GF-D8 (cell line): ENCODE measurements at regions not wholly inside any gene's neighbourhood (a gene's known extent, or its start where the extent isn't known, plus 50 kb on each side); places are given as distances from the start of the nearest gene placed in this dataset.
A peak's percentile ranks its signal among the peaks of the same experiment; 100 is the strongest.
"Not testable (repeated sequence)": the region's sequence is repeated elsewhere in the genome, so short reads cannot be mapped to it uniquely, and the experiment has no call there.

ENCODE experiments used
- DNase-seq: peaks from one replicate; lab custom pipeline; 2025; lab: John Stamatoyannopoulos, UW

DNA sequence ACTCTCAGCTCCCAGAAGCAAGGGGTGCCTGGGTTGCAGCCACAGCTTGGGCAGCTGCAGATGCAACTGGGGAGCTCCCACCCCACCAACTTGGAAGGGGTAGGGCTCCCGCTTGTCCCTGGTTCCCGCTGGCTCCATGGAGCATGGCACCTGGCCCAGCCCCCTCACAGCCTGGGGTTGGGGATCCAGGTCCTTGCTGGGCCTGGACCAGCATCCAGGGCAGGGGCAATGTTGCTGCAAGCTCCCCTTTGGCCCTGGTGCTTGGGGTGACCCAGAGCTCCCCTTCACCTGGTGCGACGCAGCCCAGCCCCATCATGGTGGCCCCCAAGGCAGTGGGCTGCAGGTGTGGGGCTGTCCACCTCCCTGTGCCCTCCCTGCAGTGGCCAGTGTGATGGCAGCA, 99.6 kb upstream of the FRMD4B start:
- no peak for DNase-seq

DNA sequence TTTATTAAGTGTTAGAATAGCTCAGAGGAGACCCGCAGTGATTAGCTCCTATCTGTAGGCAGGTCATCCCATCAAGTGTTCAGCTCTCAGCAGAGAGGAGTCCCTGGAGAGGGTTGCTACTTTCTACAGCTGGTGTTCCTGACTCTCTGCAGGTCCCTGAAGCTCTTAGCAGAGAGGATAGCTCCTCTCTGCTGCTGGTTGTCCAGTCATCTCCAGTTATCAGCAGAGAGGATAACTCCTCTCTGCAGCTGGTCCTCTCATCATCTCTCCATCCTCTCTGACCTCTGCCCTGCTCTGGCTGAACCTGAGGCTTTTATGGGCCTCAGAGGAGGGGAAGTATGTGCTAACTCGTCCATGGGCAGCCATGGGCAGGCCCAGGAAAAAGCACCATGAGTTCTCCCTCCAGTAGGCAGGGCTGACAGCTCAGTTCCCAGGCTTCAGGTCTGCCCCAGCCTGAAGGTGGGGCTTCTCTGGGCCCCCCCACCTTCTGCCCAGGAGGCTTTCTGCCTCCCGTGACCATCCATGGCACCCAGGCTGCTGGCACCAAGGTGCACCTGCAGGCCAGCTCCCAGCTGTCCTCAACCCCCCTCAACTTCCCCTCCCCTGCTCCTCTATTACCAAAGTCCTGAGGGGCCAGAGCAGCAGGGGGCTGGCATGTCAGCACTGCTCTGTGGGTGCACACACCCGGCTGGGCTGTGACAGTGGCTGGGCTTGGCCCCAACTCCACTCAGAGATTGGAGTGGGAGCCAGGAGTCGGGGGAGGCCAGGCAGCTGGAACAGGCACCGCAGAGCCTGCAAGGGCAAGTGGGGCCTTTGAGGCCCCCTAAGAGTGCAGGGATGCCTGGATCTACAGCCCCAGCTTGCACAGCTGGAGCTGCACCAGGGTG, 98.9 kb upstream of the FRMD4B start:
- no peak for DNase-seq

DNA sequence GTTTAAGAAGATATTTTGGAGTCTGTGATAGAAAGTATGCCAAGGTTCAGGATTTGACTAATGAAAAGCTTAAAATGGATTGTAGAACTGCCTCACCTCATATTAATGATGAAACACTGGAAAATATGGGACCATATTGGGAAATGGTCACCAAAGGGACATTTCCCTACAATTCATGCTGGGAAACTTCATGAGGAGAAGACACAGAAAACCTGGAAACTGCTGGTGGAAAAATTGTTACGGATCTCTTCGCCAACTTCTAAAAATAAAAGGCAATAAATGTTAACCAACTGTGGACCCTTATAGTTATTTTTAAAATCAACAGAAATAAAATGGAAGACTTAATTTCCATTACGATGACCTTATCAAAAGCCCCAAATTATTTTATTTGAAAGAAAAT, 97.6 kb upstream of the FRMD4B start:
- DNase-seq = no peak

DNA sequence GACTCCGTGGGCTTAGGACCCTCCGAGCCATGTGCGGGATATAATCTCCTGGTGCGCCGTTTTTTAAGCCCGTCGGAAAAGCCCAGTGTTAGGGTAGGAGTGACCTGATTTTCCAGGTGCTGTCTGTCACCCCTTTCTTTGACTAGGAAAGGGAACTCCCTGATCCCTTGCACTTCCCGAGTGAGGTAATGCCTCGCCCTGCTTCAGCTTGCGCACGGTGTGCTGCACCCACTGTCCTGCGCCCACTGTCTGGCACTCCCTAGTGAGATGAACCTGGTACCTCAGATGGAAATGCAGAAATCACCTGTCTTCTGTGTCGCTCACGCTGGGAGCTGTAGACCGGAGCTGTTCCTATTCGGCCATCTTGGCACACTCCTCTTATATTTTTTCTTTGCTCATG, 95.1 kb upstream of the FRMD4B start:
- not testable (repeated sequence) for DNase-seq

DNA sequence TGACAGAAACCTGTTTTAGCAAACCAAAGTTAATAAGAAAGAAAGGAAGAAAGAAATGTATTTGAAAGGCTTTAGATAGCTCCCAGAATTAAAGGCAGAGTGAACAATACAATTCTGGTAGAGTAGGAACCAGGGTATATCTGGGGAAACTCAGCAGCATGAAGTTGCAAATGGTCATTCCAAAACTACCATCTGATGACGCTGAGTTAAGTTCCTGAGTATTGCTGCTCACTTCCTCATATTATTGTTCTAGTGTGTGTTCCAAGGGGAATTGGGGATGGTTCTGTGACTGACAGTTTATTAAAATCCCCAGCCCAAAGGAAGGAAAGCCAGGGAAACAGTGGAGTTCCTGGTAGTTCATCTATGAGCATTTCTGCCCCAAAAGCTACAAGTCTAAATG, 88.3 kb upstream of the FRMD4B start:
- DNase-seq = no peak

DNA sequence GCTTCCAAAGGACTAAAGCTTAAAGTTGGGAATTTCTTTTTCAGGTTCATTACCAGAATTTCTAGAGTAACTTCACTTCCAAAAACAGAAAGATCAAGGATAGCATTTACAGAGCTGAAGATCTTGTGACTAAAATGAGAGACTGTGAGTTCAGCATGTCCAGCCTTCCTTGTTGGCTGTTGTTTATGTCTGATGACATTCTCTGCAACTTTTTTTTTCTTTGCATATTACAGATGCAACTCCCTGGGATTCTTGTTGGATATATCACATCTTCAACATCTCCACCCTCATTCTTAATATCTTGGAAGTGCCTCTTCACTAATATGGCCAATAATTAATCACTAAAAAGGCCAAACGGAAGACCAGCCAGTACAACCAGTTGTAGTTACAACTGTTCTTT, 86.2 kb upstream of the FRMD4B start:
- DNase-seq = no peak

DNA sequence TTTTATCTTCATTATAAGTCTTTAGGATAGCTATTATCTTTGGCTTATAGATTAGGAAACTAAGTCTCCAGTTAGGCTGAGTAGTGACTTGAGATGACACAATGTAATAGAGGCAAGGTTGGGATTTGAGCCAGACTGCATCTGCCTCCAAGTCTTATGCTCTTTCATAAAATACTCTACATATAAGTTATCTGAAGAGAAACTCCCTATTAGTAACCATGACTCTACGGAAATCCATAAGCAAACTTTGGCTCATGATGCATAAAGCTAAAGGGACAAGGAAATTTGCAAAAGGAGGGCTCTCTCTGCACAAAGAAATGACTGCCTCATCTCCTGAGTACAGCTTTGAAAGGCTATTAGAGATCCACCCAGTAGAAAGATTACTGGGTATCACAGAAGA, 77.6 kb upstream of the FRMD4B start:
- no peak for DNase-seq

DNA sequence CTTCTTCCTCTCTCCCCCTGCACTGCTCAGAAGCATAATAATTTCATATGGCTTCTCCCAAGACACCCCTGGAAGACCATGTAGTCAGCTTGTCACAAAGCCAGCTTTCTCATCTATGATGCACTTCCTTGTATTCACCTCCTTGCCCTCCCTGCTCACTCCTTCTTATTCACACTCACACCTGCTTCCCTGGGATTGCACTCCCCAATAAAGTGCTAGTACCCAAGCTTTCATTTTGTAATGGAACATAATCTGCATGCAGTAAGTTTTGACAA, 76.9 kb upstream of the FRMD4B start:
- no peak for DNase-seq

DNA sequence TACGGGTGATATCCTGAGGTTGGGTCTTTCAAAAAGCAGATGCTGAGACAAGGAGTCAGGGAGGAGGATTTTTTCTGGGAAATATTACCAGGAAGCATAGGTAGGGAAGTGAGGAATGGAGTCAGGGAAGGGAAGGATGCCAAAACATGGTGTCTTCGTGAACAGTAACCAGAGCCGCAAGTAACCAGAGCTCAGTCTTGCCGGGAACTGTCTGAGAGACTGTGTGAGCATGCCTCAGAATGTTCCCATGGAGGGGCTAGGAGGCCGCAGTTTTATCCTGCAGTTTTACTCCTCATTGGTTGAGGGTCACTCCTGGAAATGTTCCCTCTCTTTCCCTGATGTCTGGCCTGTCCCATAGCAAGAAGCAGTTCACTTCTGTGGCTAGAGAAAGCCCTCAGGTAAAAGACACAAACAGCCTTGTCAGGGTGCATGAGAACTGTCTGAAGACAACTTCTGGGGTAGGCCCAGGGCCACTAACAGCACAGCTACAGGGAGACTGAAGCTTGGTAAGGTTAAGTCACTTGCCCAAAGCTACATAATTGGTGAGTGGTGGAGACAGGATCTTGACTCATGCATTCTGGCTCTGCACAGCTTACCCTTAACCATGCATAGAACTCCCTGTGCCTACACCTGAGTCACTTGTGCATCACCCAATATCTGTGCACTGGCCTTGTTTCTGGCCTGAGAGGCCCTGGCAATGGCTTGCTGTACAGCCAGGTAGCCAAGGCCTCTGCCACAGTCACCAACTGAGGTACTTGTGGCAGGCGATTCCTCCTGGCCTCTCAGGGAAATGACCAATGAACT, 76.3 kb upstream of the FRMD4B start:
- no peak for DNase-seq

DNA sequence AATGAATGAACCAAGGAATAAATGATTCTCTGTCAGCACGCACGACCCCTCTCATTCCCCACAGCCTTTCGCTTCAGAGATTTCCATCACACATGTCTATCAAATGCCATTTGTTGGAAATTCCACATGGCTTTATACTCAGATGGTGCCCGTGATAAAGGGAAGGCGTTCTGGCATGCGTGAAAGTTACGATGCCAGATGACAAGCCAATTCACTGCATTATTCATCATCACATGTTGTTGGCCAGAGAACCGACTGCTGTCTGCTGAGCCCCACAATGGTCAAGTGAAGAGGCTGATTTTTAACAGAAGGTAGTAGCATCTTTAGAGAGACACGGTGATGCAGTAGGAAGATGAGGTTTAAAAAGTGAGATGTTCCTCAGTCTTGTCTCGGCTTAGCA, 74.1 kb upstream of the FRMD4B start:
- DNase-seq = no peak

DNA sequence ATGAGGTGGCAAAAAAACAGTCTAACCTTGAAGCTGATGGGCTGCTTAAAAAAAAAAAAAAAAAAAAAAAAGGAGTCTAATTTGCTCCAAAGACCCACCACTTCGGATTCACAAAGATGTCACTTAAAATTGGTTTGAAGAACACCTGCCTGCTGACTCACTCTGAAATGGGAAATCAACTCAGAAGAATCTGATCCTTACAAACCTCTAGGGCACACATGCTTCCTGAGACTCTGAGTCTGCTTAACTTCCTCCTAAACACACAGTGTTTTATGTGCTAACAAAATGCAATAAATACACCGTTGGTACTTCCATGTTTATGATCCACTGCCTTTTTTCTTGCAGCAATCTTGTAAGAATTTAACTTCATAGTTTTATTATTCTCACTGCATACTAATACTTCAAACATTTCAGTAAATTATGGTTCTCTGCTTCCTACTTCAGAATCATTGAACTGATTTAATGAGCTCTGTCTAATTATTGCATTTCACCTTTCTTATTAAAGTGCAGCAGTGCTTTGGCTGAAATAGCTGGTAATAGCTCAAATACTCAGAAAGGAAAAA, 73.0 kb upstream of the FRMD4B start:
- DNase-seq = peak; percentile 44

DNA sequence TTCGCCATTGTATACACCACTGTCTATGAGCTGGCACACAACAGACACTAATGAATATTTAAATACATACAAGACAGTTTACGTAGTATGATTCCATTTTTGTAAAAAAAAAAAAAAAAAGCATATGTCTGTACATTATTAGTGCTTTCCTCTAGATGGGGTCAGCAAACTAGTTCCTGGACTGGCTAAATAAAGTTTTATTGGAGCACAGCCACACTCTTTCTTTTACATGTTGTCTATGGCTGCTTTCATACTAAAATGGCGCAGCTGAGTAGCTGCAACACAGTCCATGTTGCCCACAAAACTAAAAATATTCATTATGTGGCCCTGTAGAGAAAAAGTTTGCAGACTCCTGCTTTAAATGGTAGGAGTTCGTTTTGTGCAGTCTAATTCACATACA, 70.7 kb upstream of the FRMD4B start:
- no peak for DNase-seq

DNA sequence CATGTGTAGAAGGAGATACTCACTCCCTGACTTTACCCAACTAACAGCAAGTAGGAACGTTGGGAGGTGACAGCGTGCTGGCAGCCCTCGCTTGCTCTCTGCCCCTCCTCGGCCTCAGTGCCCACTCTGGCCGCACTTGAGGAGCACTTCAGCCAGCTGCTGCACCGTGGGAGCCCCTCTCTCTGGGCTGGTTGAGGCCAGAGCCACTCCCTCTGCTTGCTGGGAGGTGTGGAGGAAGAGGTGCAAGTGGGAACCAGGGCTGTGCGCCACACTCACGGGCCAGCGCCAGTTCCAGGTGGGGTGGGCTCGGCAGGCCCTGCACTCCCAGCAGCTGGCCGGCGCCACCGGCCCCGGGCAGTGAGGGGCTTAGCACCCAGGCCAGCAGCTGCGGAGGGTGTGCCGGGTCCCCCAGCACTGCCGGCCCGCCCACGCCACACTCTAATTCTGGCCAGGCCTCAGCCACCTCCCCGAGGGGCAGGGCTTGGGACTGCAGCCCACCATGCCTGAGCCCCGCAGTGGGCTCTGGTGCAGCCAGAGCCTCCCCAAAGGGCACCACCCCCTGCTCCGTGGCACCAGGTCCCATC, 68.4 kb upstream of the FRMD4B start:
- no peak for DNase-seq

DNA sequence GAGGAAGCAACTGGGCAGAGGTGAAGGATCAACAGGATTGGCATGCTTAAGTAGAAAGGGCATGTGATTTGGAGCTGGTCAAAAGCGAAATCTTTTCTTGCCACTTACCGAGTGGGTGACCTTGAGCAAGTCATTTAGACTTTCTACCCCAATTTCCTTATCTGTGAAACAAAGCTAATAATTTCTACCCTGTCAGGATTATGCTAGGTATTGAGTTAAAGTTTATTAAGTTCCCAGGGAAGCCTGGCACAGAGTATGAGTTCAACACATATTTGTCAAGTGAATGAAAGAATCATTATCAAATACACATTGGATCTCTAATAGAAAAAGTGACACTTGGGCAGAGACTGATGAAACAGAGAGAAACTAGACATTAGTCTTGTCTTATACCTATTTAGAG, 66.4 kb upstream of the FRMD4B start:
- no peak for DNase-seq

DNA sequence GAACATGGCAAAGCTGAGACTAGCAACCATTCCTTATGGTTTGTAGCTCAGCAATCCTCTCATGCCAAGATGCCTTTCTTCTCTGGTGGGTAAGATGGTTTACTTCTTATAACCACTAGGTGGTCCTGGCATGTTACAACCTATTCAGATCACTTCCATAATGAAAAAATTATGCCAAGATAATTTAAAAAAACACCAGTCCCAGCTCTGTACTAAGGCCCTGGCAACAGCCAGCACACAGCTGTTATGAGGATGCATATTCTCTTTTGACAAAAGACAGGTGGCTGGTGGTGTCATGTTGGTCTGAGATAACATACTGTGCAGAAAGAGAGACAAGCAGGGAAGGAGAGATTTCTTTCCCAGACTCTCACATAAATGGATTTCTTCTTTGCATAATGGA, 65.7 kb upstream of the FRMD4B start:
- no peak for DNase-seq

DNA sequence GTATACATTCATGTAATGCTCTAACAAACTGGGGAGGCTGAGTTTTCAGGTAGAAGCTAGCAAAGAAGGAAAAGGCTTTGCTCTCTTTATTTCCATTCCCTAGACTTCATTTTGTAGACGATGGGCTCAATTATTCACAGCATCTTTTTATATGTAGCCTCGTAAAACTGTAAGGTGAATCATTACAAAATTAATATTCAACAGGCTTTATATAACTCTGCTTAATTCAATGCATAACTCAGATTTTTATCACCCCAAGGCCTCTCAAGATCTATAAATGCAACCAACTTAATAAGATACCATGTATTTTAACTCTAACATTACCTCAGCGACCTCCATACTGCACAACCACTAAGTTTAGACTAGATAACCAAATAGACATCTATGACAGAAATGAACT, 63.0 kb upstream of the FRMD4B start:
- DNase-seq = no peak

DNA sequence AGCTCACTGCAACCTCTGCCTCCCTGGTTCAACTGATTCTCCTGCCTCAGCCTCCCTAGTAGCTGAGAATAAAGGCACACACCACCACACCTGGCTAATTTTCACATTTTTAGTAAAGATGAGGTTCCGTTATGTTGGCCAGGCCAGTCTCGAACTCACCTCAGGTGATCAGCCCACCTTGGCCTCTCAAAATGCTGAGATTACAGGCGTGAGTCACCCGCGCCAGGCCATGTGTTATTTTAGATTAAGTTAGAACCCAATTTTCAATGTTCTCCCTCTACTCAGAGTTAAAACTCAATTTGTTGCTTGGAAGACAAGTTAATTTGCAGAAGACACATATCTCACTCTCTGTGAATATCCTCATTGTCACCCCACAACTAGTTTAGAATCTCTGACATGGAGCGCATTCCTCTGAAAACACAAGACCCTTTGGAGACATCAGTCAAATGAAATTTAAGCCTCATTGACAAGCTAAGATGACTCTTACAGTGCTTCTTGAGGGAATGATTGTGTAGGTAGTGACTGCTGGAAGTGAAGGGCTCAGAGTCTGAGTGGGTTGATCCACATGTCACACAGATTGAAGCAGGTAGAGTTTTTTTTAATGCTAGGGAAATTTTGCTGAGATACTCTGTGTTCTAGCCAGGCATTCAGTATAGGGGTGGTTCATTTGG, 60.6 kb upstream of the FRMD4B start:
- DNase-seq = no peak

DNA sequence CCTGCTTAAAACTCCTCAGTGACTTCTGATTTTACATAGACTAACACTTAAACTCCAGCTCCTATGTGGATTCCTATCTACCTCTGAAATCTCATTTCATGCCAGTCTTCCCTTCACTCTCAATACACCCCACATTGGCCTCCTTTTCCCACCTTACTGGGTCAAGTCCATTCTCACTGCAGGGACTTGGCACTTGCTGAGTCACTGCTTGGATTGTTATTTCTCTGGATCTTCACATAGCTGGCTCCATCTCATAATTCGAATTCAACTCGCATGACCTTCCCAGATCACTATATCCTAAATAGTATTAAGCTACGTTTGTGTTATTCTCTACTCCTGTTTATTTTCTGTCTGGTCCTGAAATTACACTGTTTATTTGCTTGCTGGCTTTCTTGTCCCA, 59.6 kb upstream of the FRMD4B start:
- DNase-seq = no peak

DNA sequence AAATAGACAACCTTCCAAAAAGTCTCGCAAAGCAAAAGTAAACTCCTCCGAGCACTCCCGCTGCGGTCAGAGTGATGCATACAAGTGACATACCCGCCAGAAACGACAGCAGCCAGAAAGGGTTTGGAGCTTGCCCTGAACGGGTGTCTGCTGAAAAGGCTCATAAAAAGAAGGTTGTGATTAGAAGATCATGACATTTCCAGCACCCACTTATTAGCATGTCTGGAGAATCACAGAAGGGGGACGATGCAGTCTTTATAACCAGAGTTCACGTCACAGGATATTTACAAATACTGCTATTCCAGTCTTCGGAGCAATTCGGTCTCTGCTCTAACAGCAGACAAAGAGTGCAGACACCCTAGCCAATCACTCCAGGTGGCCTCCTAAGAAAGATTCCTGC, 59.1 kb upstream of the FRMD4B start:
- DNase-seq = no peak

DNA sequence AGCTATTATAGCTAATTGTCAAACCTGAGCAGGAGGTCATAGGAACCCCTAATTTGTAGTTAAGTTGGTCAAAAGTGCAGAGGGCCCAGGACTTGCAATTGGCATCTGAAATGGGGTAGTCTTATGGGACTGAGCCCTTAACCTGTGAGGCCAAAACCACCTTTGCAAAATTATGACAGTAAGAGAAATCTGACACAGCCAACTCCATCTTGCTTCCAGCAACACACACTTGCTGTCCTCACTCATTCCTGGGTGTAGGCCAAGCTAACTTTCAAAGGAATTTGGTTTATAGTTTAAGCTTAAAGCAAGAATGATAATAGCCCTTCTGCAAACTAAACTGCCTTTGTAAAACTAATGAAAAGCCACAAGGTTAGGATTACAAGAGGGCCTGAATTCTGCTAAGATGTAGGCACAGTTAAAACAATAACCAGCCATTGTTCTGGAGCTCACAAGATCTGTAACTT, 57.6 kb upstream of the FRMD4B start:
- no peak for DNase-seq

DNA sequence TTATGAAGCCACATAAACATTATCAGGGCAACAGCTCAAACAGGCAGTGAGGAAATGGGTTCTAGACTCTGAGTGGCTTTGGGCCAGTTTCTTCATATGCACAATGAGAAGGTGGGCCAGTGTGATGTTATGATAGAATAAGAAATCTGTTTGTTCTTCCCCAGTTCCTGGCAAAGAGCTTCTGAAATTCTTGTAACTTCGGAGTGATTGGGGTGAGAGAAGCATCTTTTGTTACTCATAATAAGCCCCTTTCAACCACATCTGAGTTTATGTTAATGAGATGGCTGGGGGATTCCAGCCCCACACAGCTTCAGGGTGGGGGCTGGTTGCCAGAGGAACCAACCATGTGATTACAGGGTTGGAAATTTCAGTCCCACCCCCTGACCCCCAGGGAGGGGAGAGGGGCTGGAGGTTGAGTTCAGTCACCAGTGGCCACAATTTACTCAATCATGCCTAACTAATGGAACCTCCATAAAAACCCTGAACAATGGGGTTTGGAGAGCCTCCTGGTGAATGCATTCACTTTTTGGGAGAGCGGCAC, 57.0 kb upstream of the FRMD4B start:
- no peak for DNase-seq

DNA sequence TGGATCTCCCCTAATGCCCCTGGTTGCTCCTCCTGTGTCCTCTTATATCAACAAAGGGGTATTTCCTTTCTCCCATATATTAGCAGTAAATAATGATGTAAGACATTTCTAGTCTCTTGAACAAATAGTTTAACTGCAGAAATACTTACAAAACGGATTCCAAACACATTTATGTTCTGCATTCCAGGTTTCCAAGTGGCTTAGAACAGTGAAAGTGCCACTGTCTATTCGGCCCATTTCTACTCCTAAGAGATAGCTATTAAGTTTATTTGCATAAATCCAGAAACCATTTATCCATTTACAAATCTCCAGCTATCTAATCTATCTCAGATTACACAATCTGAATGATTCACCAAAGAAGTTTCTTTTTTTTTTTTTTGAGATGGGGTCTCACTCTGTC, 55.8 kb upstream of the FRMD4B start:
- DNase-seq = no peak
